Activated CD8-positive, alpha-beta memory T cell treated with anti-CD3 and anti-CD28 coated beads for 48 hours (primary cell): ENCODE measurements at regions not wholly inside any gene's neighbourhood (a gene's known extent, or its start where the extent isn't known, plus 50 kb on each side); places are given as distances from the start of the nearest gene placed in this dataset.
A peak's percentile ranks its signal among the peaks of the same experiment; 100 is the strongest.

Experiments used
- DNase-seq, 3 experiments: peaks; one replicate each; pipeline ENCODE4 v3.0.0-alpha.2; 2020; ENCODE audit warnings: low read depth in 2 of 3, low spot score in 2 of 3

GRCh38 chr20:60125513-60125912 is 167.3 kb downstream of the CDH26 start:
- no peak for DNase-seq

GRCh38 chr20:60126975-60127374 is 168.8 kb downstream of the CDH26 start:
- DNase-seq = no peak

GRCh38 chr20:60131375-60131774 is 173.2 kb downstream of the CDH26 start:
- no peak for DNase-seq

- DNase-seq = no peak
These were observed 174.1 kb downstream of the CDH26 start for GRCh38 chr20:60132162-60132826.

- no peak for DNase-seq
These were observed 174.8 kb downstream of the CDH26 start for GRCh38 chr20:60132827-60133670.

GRCh38 chr20:60135276-60135675 is 177.1 kb downstream of the CDH26 start:
- no peak for DNase-seq

- no peak for DNase-seq
These were observed 178.6 kb downstream of the CDH26 start for GRCh38 chr20:60136645-60137401.

- no peak for DNase-seq
These were observed 179.5 kb downstream of the CDH26 start for GRCh38 chr20:60137657-60138245.

- DNase-seq = peak in 1 of 3 experiments; percentile 18
These were observed 180.3 kb downstream of the CDH26 start for GRCh38 chr20:60138256-60139220.

GRCh38 chr20:60139663-60140446 is 181.6 kb downstream of the CDH26 start:
- DNase-seq = no peak

- no peak for DNase-seq
These were observed 184.4 kb downstream of the CDH26 start for GRCh38 chr20:60142587-60142986.

GRCh38 chr20:60143261-60143842 is 185.1 kb downstream of the CDH26 start:
- no peak for DNase-seq

GRCh38 chr20:60144404-60144803 is 186.2 kb downstream of the CDH26 start:
- DNase-seq = no peak

- no peak for DNase-seq
These were observed 186.8 kb downstream of the CDH26 start for GRCh38 chr20:60144974-60145527.

- DNase-seq = no peak
These were observed 188.8 kb downstream of the CDH26 start for GRCh38 chr20:60147004-60147403.

GRCh38 chr20:60148885-60149284 is 190.7 kb downstream of the CDH26 start:
- no peak for DNase-seq

GRCh38 chr20:60152792-60153191 is 194.6 kb downstream of the CDH26 start:
- no peak for DNase-seq

- no peak for DNase-seq
These were observed 202.4 kb downstream of the CDH26 start for GRCh38 chr20:60160451-60161145.
